ENCODE measurements at regions not wholly inside any gene's neighbourhood (a gene's known extent, or its start where the extent isn't known, plus 50 kb on each side); places are given as distances from the start of the nearest gene placed in this dataset.

DNA sequence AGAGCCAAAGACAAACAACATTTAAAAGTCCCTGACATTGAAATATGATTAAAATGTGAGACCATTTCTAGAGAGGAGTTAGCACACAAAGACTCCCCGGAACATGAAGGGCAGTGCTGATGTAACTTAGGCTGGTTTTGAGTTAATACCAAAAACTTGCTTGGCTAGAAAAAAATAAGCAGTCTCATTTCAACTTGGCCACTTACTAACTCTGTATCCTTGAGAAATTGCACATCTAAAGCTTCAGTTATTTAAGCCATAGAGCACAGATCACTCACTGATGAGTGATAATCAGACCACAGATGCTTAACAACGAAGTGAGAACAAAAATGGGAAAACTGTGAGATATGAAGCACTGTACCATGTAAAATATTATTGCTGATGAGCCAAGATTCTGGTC, 65.9 kb upstream of the MAOA start:
- no peak for DNase-seq

- no peak for DNase-seq
Observed at GRCh38 chrX:43592597-43592996, 63.5 kb upstream of the MAOA start.

DNA sequence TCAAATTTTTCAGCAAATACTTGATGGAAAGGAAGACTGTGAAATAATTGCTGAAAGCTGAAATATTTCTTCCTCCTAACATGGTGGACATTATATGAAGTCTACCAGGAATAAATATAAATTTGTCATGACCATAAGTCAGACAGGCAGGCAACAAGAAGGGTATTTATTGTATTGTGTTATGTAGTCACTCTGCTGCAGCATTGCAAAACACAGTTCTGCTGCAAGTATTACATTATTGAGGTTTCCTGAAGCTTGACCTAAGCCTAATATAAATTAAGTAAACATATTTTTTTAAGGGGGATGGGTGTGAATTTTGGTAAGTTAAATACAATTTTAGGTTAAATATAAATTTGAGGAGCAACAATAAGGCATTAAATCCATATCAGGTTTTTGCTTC, 60.2 kb upstream of the MAOA start:
- no peak for DNase-seq

- no peak for DNase-seq
Observed at GRCh38 chrX:43604753-43605152, 51.3 kb upstream of the MAOA start.

DNA sequence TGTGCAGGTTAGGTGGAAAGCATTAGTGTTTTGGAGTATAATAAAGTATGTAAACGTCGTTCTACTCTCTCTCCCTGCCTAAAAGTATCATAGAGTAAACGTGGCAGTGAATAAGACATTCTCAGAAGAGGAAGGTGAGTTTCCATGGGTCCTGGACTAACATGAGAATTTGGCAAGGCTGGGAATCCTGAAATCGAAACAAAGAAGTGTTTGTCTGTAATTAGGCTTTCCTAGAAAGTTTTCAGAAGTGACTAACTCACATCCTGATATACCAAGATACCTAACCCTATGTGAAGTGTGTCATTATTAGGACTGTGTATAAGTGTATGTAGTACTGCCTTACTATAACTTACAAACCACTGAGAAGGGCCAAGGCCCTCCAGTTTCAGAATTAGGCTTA, 50.7 kb upstream of the MAOA start:
- DNase-seq = no peak
